Activated B cell treated with CpG ODN at 0.5 μM for 24 hours (primary cell): ENCODE measurements at regions not wholly inside any gene's neighbourhood (a gene's known extent, or its start where the extent isn't known, plus 50 kb on each side); places are given as distances from the start of the nearest gene placed in this dataset.

Source experiments
- ATAC-seq: fragments of 200-7000 bp; cut with Tn5 transposase; one replicate; pipeline ENCODE4 v1.10.0; 2021; ENCODE audit warnings: low read depth, mild to moderate bottlenecking, moderate library complexity
- CTCF ChIA-PET: fragments of 350-600 bp; sonication (Branson Sonifier 250); formaldehyde crosslinking; loops from one replicate; lab custom pipeline; 2021; ENCODE audit warnings: antibody characterized with exemption; lab: Charles Lee
- POLR2A ChIA-PET: fragments of 350-600 bp; sonication (Branson Sonifier 250); formaldehyde crosslinking; loops from one replicate; lab custom pipeline; 2021; ENCODE audit warnings: antibody characterized with exemption; lab: Charles Lee
- DNase-seq: peaks from one replicate; pipeline ENCODE4 v3.0.0; 2022
- H3K27ac Mint-ChIP-seq: one replicate; pipeline ENCODE4 v1.8.0; 2020; ENCODE audit warnings: mixed read lengths
- H3K27me3 Mint-ChIP-seq: one replicate; pipeline ENCODE4 v1.8.0; 2021; ENCODE audit warnings: mixed read lengths
- H3K36me3 Mint-ChIP-seq: one replicate; pipeline ENCODE4 v1.8.0; 2021; ENCODE audit warnings: low read depth, mixed read lengths
- H3K4me1 Mint-ChIP-seq: one replicate; pipeline ENCODE4 v1.8.0; 2021; ENCODE audit warnings: mixed read lengths
- H3K4me3 Mint-ChIP-seq: one replicate; pipeline ENCODE4 v1.8.0; 2020; ENCODE audit warnings: mild to moderate bottlenecking, mixed read lengths
- H3K9me3 Mint-ChIP-seq: one replicate; pipeline ENCODE4 v1.8.0; 2020; ENCODE audit warnings: mixed read lengths
- intact Hi-C: fragments of 100-400 bp; cut with micrococcal nuclease; formaldehyde crosslinking; loops from one replicate; pipeline ENCODE4 v1.15.1; 2024
- TF ChIP-seq, protein P1 (sequence below): fragments of 200-600 bp; IDR thresholded peaks from one replicate; pipeline ENCODE4 v1.8.0; 2022; ENCODE audit warnings: antibody characterized with exemption, mild to moderate bottlenecking

DNA sequence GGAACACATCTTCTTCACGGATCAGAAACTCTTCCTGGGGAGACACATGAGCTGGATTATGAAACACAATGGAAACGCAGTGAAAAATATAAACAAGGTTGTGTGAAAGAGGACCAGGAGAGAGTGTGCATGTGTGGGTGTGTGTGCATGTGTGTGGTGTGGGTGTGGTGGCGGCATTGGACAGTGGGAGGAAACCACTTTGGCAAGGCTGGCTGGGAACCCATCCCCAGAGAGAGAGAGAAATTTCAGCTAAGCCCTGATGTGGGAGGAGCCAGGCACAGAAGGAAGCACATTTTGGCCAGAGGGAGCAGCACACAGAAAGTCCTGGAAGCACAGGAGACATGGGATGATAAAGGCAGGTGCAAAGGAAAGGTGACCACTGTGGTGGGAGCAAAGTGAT lies 147.6 kb upstream of the COPS8 start:
- H3K4me1 Mint-ChIP-seq, result no peaks in the 10 kb centered on the region
- intact Hi-C loops, result no loop called here
- no peaks in the 10 kb centered on the region for H3K36me3 Mint-ChIP-seq
- ChIA-PET CTCF (no interaction called here), POLR2A (no interaction called here)
- peaks cover 2% of the 10 kb centered on the region for H3K27me3 Mint-ChIP-seq
- no peak overlapping the region for H3K27ac Mint-ChIP-seq
- TF ChIP-seq, protein P1, sequence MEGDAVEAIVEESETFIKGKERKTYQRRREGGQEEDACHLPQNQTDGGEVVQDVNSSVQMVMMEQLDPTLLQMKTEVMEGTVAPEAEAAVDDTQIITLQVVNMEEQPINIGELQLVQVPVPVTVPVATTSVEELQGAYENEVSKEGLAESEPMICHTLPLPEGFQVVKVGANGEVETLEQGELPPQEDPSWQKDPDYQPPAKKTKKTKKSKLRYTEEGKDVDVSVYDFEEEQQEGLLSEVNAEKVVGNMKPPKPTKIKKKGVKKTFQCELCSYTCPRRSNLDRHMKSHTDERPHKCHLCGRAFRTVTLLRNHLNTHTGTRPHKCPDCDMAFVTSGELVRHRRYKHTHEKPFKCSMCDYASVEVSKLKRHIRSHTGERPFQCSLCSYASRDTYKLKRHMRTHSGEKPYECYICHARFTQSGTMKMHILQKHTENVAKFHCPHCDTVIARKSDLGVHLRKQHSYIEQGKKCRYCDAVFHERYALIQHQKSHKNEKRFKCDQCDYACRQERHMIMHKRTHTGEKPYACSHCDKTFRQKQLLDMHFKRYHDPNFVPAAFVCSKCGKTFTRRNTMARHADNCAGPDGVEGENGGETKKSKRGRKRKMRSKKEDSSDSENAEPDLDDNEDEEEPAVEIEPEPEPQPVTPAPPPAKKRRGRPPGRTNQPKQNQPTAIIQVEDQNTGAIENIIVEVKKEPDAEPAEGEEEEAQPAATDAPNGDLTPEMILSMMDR, result no peak
- no peak for ATAC-seq
- no peaks in the 10 kb centered on the region for H3K9me3 Mint-ChIP-seq
- H3K4me3 Mint-ChIP-seq, result no peak overlapping the region
- no peak for DNase-seq

DNA sequence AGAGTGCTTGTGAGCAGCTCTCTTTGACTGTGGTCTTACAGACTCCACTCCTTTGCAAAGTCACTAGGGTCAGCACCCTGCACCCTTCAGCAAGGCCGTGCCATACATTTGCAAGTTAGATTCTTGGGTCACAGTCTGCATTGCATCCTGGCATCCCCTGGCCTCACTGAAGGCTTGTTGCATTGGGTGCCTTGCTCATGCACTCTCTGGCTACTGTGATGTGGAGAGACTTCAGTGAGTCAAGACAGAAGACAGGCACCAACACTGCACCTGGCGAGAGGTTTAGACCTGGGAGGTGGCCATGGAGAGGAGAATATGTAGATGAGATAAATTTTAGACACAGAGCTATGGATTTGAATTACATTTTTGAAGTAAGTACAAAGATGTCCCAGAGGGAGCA lies 146.4 kb upstream of the COPS8 start:
- H3K9me3 Mint-ChIP-seq, result no peaks in the 10 kb centered on the region
- TF ChIP-seq, protein P1, result no peak
- intact Hi-C loops, result no loop called here
- no peak overlapping the region for H3K4me3 Mint-ChIP-seq
- ChIA-PET CTCF (no interaction called here), POLR2A (no interaction called here)
- no peak overlapping the region for H3K27ac Mint-ChIP-seq
- peaks cover 2% of the 10 kb centered on the region for H3K27me3 Mint-ChIP-seq
- no peaks in the 10 kb centered on the region for H3K36me3 Mint-ChIP-seq
- DNase-seq, result no peak
- H3K4me1 Mint-ChIP-seq, result no peaks in the 10 kb centered on the region
- ATAC-seq, result no peak

DNA sequence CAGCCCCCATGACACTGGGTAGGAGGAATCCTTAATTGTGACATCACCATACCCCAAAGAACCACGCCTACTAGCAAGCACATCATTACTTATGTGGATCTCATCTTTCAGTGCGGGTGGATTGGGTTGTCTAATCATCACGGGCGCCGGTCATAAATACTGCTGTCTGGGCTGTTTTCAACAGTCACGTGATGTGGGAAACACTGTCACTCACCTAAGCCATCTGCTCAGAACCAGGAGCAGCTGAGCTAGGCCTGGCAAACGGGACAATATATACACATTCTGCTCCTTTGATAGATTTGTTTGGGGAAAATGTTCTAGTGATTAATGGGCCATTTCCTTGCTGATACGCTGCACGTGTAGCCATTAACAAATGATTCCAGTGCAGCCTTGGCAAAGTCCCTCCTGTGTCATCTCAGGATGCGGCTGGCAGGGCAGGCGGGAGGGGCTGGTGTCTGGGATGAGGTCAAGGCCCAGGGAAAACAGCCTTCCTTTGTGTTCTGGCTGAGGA lies 145.9 kb upstream of the COPS8 start:
- Mint-ChIP-seq H3K4me1 (no peaks in the 10 kb centered on the region), H3K4me3 (no peak overlapping the region), H3K27me3 (peaks cover 2% of the 10 kb centered on the region), H3K36me3 (no peaks in the 10 kb centered on the region), H3K27ac (no peak overlapping the region), H3K9me3 (no peaks in the 10 kb centered on the region)
- ChIA-PET CTCF (no interaction called here), POLR2A (no interaction called here)
- intact Hi-C loops, result no loop called here
- TF ChIP-seq, protein P1, result no peak
- no peak for DNase-seq
- ATAC-seq, result no peak

DNA sequence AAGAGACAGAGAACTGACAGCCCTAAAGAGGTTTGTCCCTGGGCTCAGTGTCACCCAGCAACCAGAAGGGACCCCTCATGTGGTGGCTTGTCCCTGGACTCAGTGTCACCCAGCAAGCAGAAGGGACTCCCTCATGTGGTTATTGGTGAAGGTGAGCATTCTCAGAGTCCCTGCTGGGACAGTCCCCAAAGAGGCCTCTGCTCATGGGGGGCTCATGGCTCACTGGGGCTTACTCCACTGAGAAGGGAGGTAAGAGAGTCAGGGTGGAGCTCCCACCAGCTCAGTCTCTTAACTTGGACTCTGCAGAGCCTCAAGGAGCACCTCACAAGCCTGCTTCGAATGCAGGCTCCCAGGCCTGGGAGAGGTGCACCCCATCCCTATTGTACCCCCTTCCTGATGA lies 145.2 kb upstream of the COPS8 start:
- no peak for DNase-seq
- Mint-ChIP-seq H3K9me3 (no peaks in the 10 kb centered on the region), H3K27me3 (peaks cover 2% of the 10 kb centered on the region), H3K4me3 (no peak overlapping the region), H3K4me1 (no peaks in the 10 kb centered on the region), H3K36me3 (no peaks in the 10 kb centered on the region), H3K27ac (no peak overlapping the region)
- POLR2A ChIA-PET, result no interaction called here
- intact Hi-C loops, result no loop called here
- CTCF ChIA-PET, result no interaction called here
- TF ChIP-seq, protein P1, result no peak
- no peak for ATAC-seq

GRCh38 chr2:236940916-236941520 lies 144.7 kb upstream of the COPS8 start:
- intact Hi-C loops, result no loop called here
- Mint-ChIP-seq H3K36me3 (no peaks in the 10 kb centered on the region), H3K9me3 (no peaks in the 10 kb centered on the region), H3K4me3 (no peak overlapping the region), H3K4me1 (no peaks in the 10 kb centered on the region), H3K27me3 (peaks cover 2% of the 10 kb centered on the region), H3K27ac (no peak overlapping the region)
- DNase-seq (no peak), ATAC-seq (no peak)
- POLR2A ChIA-PET, result no interaction called here
- CTCF ChIA-PET, result no interaction called here
- TF ChIP-seq, protein P1, result no peak
